GM23248 (cell line): ENCODE measurements at regions not wholly inside any gene's neighbourhood (a gene's known extent, or its start where the extent isn't known, plus 50 kb on each side); places are given as distances from the start of the nearest gene placed in this dataset.
A peak's percentile ranks its signal among the peaks of the same experiment; 100 is the strongest.

Experiments
- DNase-seq: peaks from one replicate; pipeline ENCODE4 v3.0.0-alpha.2; 2015
- H2AFZ ChIP-seq: fragments of 200-600 bp; sonication (generic); 2 replicates; pipeline ENCODE4 v1.6.1; 2016; ENCODE audit warnings: antibody characterized with exemption
- H3F3A ChIP-seq: fragments of 200-600 bp; sonication (generic); 2 replicates; pipeline ENCODE4 v1.6.1; 2016; ENCODE audit warnings: mild to moderate bottlenecking, antibody characterized with exemption, mixed run types; ENCODE audit not compliant: insufficient read depth
- H3K27ac ChIP-seq: fragments of 200-600 bp; sonication (generic); 2 replicates; pipeline ENCODE4 v1.5.1; 2016; ENCODE audit warnings: mild to moderate bottlenecking
- H3K27me3 ChIP-seq: fragments of 200-600 bp; sonication (generic); replicated peaks from 2 replicates; pipeline ENCODE4 v1.6.1; 2016; ENCODE audit warnings: mild to moderate bottlenecking; ENCODE audit not compliant: insufficient read depth
- H3K36me3 ChIP-seq: fragments of 200-600 bp; sonication (generic); 2 replicates; pipeline ENCODE4 v1.6.1; 2016; ENCODE audit warnings: low read depth, mild to moderate bottlenecking
- H3K4me1 ChIP-seq: fragments of 200-600 bp; sonication (generic); 2 replicates; pipeline ENCODE4 v1.6.1; 2016; ENCODE audit warnings: mild to moderate bottlenecking; ENCODE audit not compliant: insufficient read depth
- H3K4me2 ChIP-seq: fragments of 200-600 bp; sonication (generic); one replicate; pipeline ENCODE4 v1.6.1; 2016; ENCODE audit warnings: mild to moderate bottlenecking; ENCODE audit not compliant: unreplicated experiment
- H3K4me3 ChIP-seq: fragments of 200-600 bp; sonication (generic); 2 replicates; pipeline ENCODE4 v1.5.1; 2016; ENCODE audit warnings: mild to moderate bottlenecking
- H3K79me2 ChIP-seq: fragments of 200-600 bp; sonication (generic); 2 replicates; pipeline ENCODE4 v1.6.1; 2016; ENCODE audit warnings: mild to moderate bottlenecking; ENCODE audit not compliant: insufficient read depth
- H3K9ac ChIP-seq: fragments of 200-600 bp; sonication (generic); 2 replicates; pipeline ENCODE4 v1.6.1; 2016; ENCODE audit warnings: mild to moderate bottlenecking
- H3K9me2 ChIP-seq: fragments of 200-600 bp; sonication (generic); 2 replicates; pipeline ENCODE4 v1.6.1; 2016; ENCODE audit warnings: mixed run types, mild to moderate bottlenecking, moderate library complexity; ENCODE audit not compliant: insufficient read depth
- H3K9me3 ChIP-seq: fragments of 200-600 bp; sonication (generic); one replicate; pipeline ENCODE4 v1.6.1; 2017; ENCODE audit warnings: low read depth
- H4K20me1 ChIP-seq: fragments of 200-600 bp; sonication (generic); 2 replicates; pipeline ENCODE4 v1.6.0; 2016; ENCODE audit not compliant: insufficient read depth
- EZH2 ChIP-seq: fragments of 200-600 bp; sonication (generic); IDR thresholded peaks from 2 replicates; pipeline ENCODE4 v1.6.1; 2018; ENCODE audit warnings: antibody characterized with exemption, mild to moderate bottlenecking; ENCODE audit not compliant: insufficient read depth, poor library complexity, severe bottlenecking
- EZH2phosphoT487 ChIP-seq: fragments of 200-600 bp; sonication (generic); IDR thresholded peaks from 2 replicates; pipeline ENCODE4 v1.6.1; 2018; ENCODE audit warnings: antibody characterized with exemption, moderate library complexity, mild to moderate bottlenecking, low read depth; ENCODE audit not compliant: insufficient read depth
- WGBS, 2 experiments: methylation state at CpG; one replicate each; pipeline ENCODE4 v1.1.6; 2015 to 2017; ENCODE audit warnings: low lambda C conversion rate in 2 of 2, low coverage in 1 of 2; ENCODE audit errors: missing lambda C conversion rate in 2 of 2; 5-methylcytosine and 5-hydroxymethylcytosine counted together
- in situ Hi-C: fragments of 300-500 bp; cut with MboI; formaldehyde crosslinking; loops from 2 replicates; pipeline ENCODE4 v1.15.0; 2020

GRCh38 chr5:57659886-57660285 is 177.3 kb upstream of the ACTBL2 start:
- Histone ChIP-seq H3K9ac (no peak overlapping the region), H2AFZ (no peak overlapping the region), H3K9me2 (no peaks in the 10 kb centered on the region), H3K79me2 (no peaks in the 10 kb centered on the region), H3K27ac (no peak overlapping the region), H3K27me3 (no peaks in the 10 kb centered on the region), H3F3A (no peaks in the 10 kb centered on the region), H4K20me1 (no peaks in the 10 kb centered on the region), H3K4me2 (no peak overlapping the region), H3K36me3 (no peaks in the 10 kb centered on the region), H3K9me3 (no peaks in the 10 kb centered on the region), H3K4me3 (no peak overlapping the region), H3K4me1 (peaks cover 19% of the 10 kb centered on the region)
- no peak for DNase-seq
- WGBS, 2 experiments: 63 to 76% methylated on average over 2 of the region's 2 CpGs
- TF ChIP-seq EZH2 (no peak), EZH2phosphoT487 (no peak)
- in situ Hi-C loops: loop anchor here (25.0 kb wide), 1 partner anchor 802 kb away; the partner anchor contains the start of gene PLK2

GRCh38 chr5:57658018-57658417 is 175.4 kb upstream of the ACTBL2 start:
- H3F3A ChIP-seq: no peaks in the 10 kb centered on the region
- WGBS, 2 experiments: 84 to 89% methylated on average over 1 of the region's 1 CpG
- no peak for TF ChIP-seq EZH2
- no peak for TF ChIP-seq EZH2phosphoT487

DNA sequence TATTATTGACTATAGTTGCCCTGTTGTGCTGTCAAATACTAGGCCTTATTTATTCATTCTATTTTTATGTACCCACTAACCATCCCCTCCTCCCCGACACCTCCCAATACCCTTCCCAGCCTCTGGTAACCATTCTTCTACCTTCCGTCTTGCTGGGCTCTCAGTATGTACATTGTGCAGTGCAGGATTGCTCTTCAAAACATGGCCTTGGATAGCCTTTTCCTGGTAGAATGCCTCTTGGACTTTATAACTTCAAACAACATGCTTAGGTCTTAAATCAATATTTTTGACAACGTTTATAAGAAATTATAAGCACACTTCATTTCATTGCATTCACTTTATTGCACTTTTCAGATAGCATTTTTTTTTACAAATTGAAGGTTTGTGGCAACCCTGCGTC is 172.6 kb upstream of the ACTBL2 start:
- no peak overlapping the region for H3K4me3 ChIP-seq
- no peak overlapping the region for H3K4me2 ChIP-seq
- no peaks in the 10 kb centered on the region for H4K20me1 ChIP-seq
- H3F3A ChIP-seq: no peaks in the 10 kb centered on the region
- no peak overlapping the region for H3K9ac ChIP-seq
- no peak for DNase-seq
- H3K27me3 ChIP-seq: no peaks in the 10 kb centered on the region
- H3K9me3 ChIP-seq: no peaks in the 10 kb centered on the region
- H3K9me2 ChIP-seq: no peaks in the 10 kb centered on the region
- H3K36me3 ChIP-seq: no peaks in the 10 kb centered on the region
- no peak overlapping the region for H2AFZ ChIP-seq
- TF ChIP-seq EZH2 (no peak), EZH2phosphoT487 (no peak)
- peaks cover under 1% of the 10 kb centered on the region; the same call in 1 of the 2 replicates for H3K4me1 ChIP-seq
- WGBS, 2 experiments: 66 to 67% methylated on average over 4 of the region's 4 CpGs
- no peak overlapping the region for H3K27ac ChIP-seq
- in situ Hi-C loops: loop anchor here (25.0 kb wide), 1 partner anchor 807 kb away; the partner anchor contains the start of gene PLK2
- no peaks in the 10 kb centered on the region for H3K79me2 ChIP-seq

More at GRCh38 chr5:57658018-57658417, 175.4 kb upstream of the ACTBL2 start:
- Histone ChIP-seq H3K4me2 (no peak overlapping the region), H3K4me1 (peaks cover 14% of the 10 kb centered on the region), H4K20me1 (no peaks in the 10 kb centered on the region), H3K9me3 (no peaks in the 10 kb centered on the region), H3K4me3 (no peak overlapping the region), H3K9me2 (no peaks in the 10 kb centered on the region), H3K27me3 (no peaks in the 10 kb centered on the region), H2AFZ (no peak overlapping the region), H3K79me2 (no peaks in the 10 kb centered on the region), H3K9ac (no peak overlapping the region), H3K27ac (no peak overlapping the region), H3K36me3 (no peaks in the 10 kb centered on the region)
- in situ Hi-C loops: loop anchor here (25.0 kb wide), 1 partner anchor 804 kb away; the partner anchor contains the start of gene PLK2
- DNase-seq: no peak

GRCh38 chr5:57653636-57654290 is 171.2 kb upstream of the ACTBL2 start:
- peak; percentile 5 for DNase-seq
- TF ChIP-seq EZH2: no peak

More at GRCh38 chr5:57653636-57654290, 171.2 kb upstream of the ACTBL2 start:
- no peaks in the 10 kb centered on the region for H4K20me1 ChIP-seq
- peak overlapping the region; percentile 21; the same call in 1 of the 2 replicates for H2AFZ ChIP-seq
- no peak overlapping the region for H3K27ac ChIP-seq
- H3K4me3 ChIP-seq: no peak overlapping the region
- no peaks in the 10 kb centered on the region for H3K9me2 ChIP-seq
- in situ Hi-C loops: loop anchor here (25.0 kb wide), 1 partner anchor 809 kb away; the partner anchor contains the start of gene PLK2
- no peak overlapping the region for H3K9ac ChIP-seq
- no peaks in the 10 kb centered on the region for H3F3A ChIP-seq
- H3K9me3 ChIP-seq: no peaks in the 10 kb centered on the region
- H3K79me2 ChIP-seq: no peaks in the 10 kb centered on the region
- no peaks in the 10 kb centered on the region for H3K4me1 ChIP-seq
- H3K36me3 ChIP-seq: no peaks in the 10 kb centered on the region
- no peaks in the 10 kb centered on the region for H3K27me3 ChIP-seq
- WGBS, 2 experiments: 22 to 32% methylated on average over 3 of the region's 3 CpGs
- no peak overlapping the region for H3K4me2 ChIP-seq
